HG02678 (cell line): ENCODE measurements at regions not wholly inside any gene's neighbourhood (a gene's known extent, or its start where the extent isn't known, plus 50 kb on each side); places are given as distances from the start of the nearest gene placed in this dataset.
"Not testable (repeated sequence)": the region's sequence is repeated elsewhere in the genome, so short reads cannot be mapped to it uniquely, and the experiment has no call there.

ENCODE experiments used
- ATAC-seq: cut with Tn5 transposase; IDR thresholded peaks from one replicate; pipeline ENCODE4 v1.9.1; 2021; ENCODE audit warnings: mild to moderate bottlenecking, moderate library complexity; ENCODE audit not compliant: unreplicated experiment

GRCh38 chr9:26261503-26262330, 583.5 kb upstream of the TUSC1 start:
- ATAC-seq, result no peak

GRCh38 chr9:26260238-26260637, 582.0 kb upstream of the TUSC1 start:
- ATAC-seq, result no peak

GRCh38 chr9:26247861-26248260, 569.6 kb upstream of the TUSC1 start:
- no peak for ATAC-seq

- no peak for ATAC-seq
Measured at GRCh38 chr9:26244661-26245451, 566.6 kb upstream of the TUSC1 start.

- ATAC-seq, result no peak
Measured at GRCh38 chr9:26243726-26244125, 565.5 kb upstream of the TUSC1 start.

- ATAC-seq, result no peak
Measured at GRCh38 chr9:26243029-26243697, 564.9 kb upstream of the TUSC1 start.

GRCh38 chr9:26240020-26240419, 561.8 kb upstream of the TUSC1 start:
- no peak for ATAC-seq

GRCh38 chr9:26237256-26237655, 559.0 kb upstream of the TUSC1 start:
- no peak for ATAC-seq

GRCh38 chr9:26234865-26235264, 556.6 kb upstream of the TUSC1 start:
- no peak for ATAC-seq

- ATAC-seq, result no peak
Measured at GRCh38 chr9:26231391-26231790, 553.1 kb upstream of the TUSC1 start.

GRCh38 chr9:26229324-26230054, 551.2 kb upstream of the TUSC1 start:
- no peak for ATAC-seq

- ATAC-seq, result no peak
Measured at GRCh38 chr9:26228273-26228672, 550.0 kb upstream of the TUSC1 start.

- no peak for ATAC-seq
Measured at GRCh38 chr9:26221290-26221689, 543.0 kb upstream of the TUSC1 start.

GRCh38 chr9:26220367-26220766, 542.1 kb upstream of the TUSC1 start:
- ATAC-seq, result no peak

- no peak for ATAC-seq
Measured at GRCh38 chr9:26219961-26220360, 541.7 kb upstream of the TUSC1 start.

- no peak for ATAC-seq
Measured at GRCh38 chr9:26216702-26217101, 538.5 kb upstream of the TUSC1 start.

- not testable (repeated sequence) for ATAC-seq
Measured at GRCh38 chr9:26214713-26215444, 536.6 kb upstream of the TUSC1 start.

- no peak for ATAC-seq
Measured at GRCh38 chr9:26210338-26210851, 532.2 kb upstream of the TUSC1 start.

GRCh38 chr9:26205261-26205660, 527.0 kb upstream of the TUSC1 start:
- no peak for ATAC-seq

- no peak for ATAC-seq
Measured at GRCh38 chr9:26193237-26193636, 515.0 kb upstream of the TUSC1 start.
